DOHH2 (cell line): ENCODE measurements at regions not wholly inside any gene's neighbourhood (a gene's known extent, or its start where the extent isn't known, plus 50 kb on each side); places are given as distances from the start of the nearest gene placed in this dataset.
"Not testable (repeated sequence)": the region's sequence is repeated elsewhere in the genome, so short reads cannot be mapped to it uniquely, and the experiment has no call there.

Experiments used
- H3F3A ChIP-seq: fragments of 200-600 bp; sonication (generic), shearing (Covaris generic); 2 replicates; pipeline ENCODE4 v1.6.0; 2016; ENCODE audit warnings: antibody characterized with exemption, mild to moderate bottlenecking; ENCODE audit not compliant: control insufficient read depth, insufficient read depth
- H3K27ac ChIP-seq: fragments of 200-600 bp; sonication (generic); 2 replicates; pipeline ENCODE4 v1.5.1; 2014; ENCODE audit warnings: low read depth, mild to moderate bottlenecking, low read length, moderate library complexity
- H3K27me3 ChIP-seq: fragments of 200-600 bp; sonication (generic); 2 replicates; pipeline ENCODE4 v1.6.1; 2014; ENCODE audit warnings: mild to moderate bottlenecking, low read length, mixed read lengths; ENCODE audit not compliant: control insufficient read depth
- H3K36me3 ChIP-seq: fragments of 200-600 bp; sonication (generic); 2 replicates; pipeline ENCODE4 v1.6.1; 2014; ENCODE audit warnings: mild to moderate bottlenecking, low read length, moderate library complexity, mixed read lengths; ENCODE audit not compliant: control insufficient read depth
- H3K4me1 ChIP-seq: fragments of 200-600 bp; sonication (generic); 2 replicates; pipeline ENCODE4 v1.6.1; 2014; ENCODE audit warnings: mild to moderate bottlenecking, low read length, mixed read lengths; ENCODE audit not compliant: control insufficient read depth
- H3K4me2 ChIP-seq: fragments of 200-600 bp; sonication (generic); 2 replicates; pipeline ENCODE4 v1.6.0; 2014; ENCODE audit warnings: mild to moderate bottlenecking, low read length, moderate library complexity
- H3K4me3 ChIP-seq: fragments of 200-600 bp; sonication (generic); 2 replicates; pipeline ENCODE4 v1.5.1; 2014; ENCODE audit warnings: mild to moderate bottlenecking, low read length, mixed read lengths
- H3K79me2 ChIP-seq: fragments of 200-600 bp; sonication (generic); 2 replicates; pipeline ENCODE4 v1.6.1; 2014; ENCODE audit warnings: mild to moderate bottlenecking, low read length, mixed read lengths; ENCODE audit not compliant: control insufficient read depth
- H3K9me2 ChIP-seq: fragments of 200-600 bp; sonication (generic); replicated peaks from 2 replicates; pipeline ENCODE4 v1.6.1; 2014; ENCODE audit warnings: mild to moderate bottlenecking, low read length, mixed read lengths; ENCODE audit not compliant: control insufficient read depth
- H3K9me3 ChIP-seq: fragments of 200-600 bp; sonication (generic); 2 replicates; pipeline ENCODE4 v1.6.1; 2014; ENCODE audit warnings: antibody characterized with exemption, low read length, mixed read lengths; ENCODE audit not compliant: control insufficient read depth, insufficient read depth
- H4K20me1 ChIP-seq: fragments of 200-600 bp; sonication (generic); 2 replicates; pipeline ENCODE4 v1.6.0; 2014; ENCODE audit warnings: low read depth, mild to moderate bottlenecking, antibody characterized with exemption, low read length, moderate library complexity; ENCODE audit not compliant: control insufficient read depth, insufficient read depth
- EZH2phosphoT487 ChIP-seq: fragments of 200-600 bp; sonication (generic); IDR thresholded peaks from 2 replicates; pipeline ENCODE4 v1.6.1; 2017; ENCODE audit warnings: borderline replicate concordance, mild to moderate bottlenecking, antibody characterized with exemption, low read length, moderate library complexity, mixed read lengths
- TF ChIP-seq, protein P1 (sequence below): fragments of 200-600 bp; sonication (generic); IDR thresholded peaks from one replicate; pipeline ENCODE4 v1.5.1; 2014; ENCODE audit warnings: antibody characterized with exemption, mild to moderate bottlenecking, low read depth, low read length; ENCODE audit not compliant: poor library complexity, severe bottlenecking

GRCh38 chr6:100300221-100300736 lies 164.4 kb downstream of the SIM1 start:
- Histone ChIP-seq H3K9me3 (no peaks in the 10 kb centered on the region), H3F3A (no peaks in the 10 kb centered on the region), H3K79me2 (no peaks in the 10 kb centered on the region), H3K27ac (no peak overlapping the region), H3K36me3 (no peaks in the 10 kb centered on the region), H3K27me3 (no peaks in the 10 kb centered on the region), H3K4me2 (no peak overlapping the region), H3K4me3 (no peak overlapping the region), H3K4me1 (no peaks in the 10 kb centered on the region), H3K9me2 (no peaks in the 10 kb centered on the region), H4K20me1 (no peaks in the 10 kb centered on the region)
- TF ChIP-seq, protein P1, sequence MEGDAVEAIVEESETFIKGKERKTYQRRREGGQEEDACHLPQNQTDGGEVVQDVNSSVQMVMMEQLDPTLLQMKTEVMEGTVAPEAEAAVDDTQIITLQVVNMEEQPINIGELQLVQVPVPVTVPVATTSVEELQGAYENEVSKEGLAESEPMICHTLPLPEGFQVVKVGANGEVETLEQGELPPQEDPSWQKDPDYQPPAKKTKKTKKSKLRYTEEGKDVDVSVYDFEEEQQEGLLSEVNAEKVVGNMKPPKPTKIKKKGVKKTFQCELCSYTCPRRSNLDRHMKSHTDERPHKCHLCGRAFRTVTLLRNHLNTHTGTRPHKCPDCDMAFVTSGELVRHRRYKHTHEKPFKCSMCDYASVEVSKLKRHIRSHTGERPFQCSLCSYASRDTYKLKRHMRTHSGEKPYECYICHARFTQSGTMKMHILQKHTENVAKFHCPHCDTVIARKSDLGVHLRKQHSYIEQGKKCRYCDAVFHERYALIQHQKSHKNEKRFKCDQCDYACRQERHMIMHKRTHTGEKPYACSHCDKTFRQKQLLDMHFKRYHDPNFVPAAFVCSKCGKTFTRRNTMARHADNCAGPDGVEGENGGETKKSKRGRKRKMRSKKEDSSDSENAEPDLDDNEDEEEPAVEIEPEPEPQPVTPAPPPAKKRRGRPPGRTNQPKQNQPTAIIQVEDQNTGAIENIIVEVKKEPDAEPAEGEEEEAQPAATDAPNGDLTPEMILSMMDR = no peak
- no peak for TF ChIP-seq EZH2phosphoT487

- no peak overlapping the region for H3K4me3 ChIP-seq
- no peaks in the 10 kb centered on the region for H3K4me1 ChIP-seq
- no peaks in the 10 kb centered on the region for H3K79me2 ChIP-seq
- H3F3A ChIP-seq = no peaks in the 10 kb centered on the region
- no peak overlapping the region for H3K27ac ChIP-seq
- H3K27me3 ChIP-seq = no peaks in the 10 kb centered on the region
- no peaks in the 10 kb centered on the region for H4K20me1 ChIP-seq
- TF ChIP-seq EZH2phosphoT487 = no peak
- TF ChIP-seq, protein P1 = no peak
- H3K9me2 ChIP-seq = no peaks in the 10 kb centered on the region
- no peaks in the 10 kb centered on the region for H3K36me3 ChIP-seq
- H3K9me3 ChIP-seq = no peaks in the 10 kb centered on the region
- H3K4me2 ChIP-seq = no peak overlapping the region
Measured at GRCh38 chr6:100296810-100297544, 167.7 kb downstream of the SIM1 start.

DNA sequence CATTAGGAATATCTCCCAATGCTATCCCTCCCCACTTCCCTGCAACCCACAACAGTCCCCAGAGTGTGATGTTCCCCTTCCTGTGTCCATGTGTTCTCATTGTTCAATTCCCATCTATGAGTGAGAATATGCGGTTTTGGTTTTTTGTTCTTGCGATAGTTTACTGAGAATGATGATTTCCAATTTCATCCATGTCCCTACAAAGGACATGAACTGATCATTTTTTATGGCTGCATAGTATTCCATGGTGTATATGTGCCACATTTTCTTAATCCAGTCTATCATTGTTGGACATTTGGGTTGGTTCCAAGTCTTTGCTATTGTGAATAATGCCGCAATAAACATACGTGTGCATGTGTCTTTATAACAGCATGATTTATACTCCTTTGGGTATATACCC lies 169.5 kb downstream of the SIM1 start:
- H3K79me2 ChIP-seq, H3K9me3 ChIP-seq, H4K20me1 ChIP-seq, H3K27ac ChIP-seq, H3F3A ChIP-seq, H3K4me1 ChIP-seq, H3K27me3 ChIP-seq, H3K4me3 ChIP-seq, H3K36me3 ChIP-seq, H3K4me2 ChIP-seq, H3K9me2 ChIP-seq: not testable (repeated sequence)

DNA sequence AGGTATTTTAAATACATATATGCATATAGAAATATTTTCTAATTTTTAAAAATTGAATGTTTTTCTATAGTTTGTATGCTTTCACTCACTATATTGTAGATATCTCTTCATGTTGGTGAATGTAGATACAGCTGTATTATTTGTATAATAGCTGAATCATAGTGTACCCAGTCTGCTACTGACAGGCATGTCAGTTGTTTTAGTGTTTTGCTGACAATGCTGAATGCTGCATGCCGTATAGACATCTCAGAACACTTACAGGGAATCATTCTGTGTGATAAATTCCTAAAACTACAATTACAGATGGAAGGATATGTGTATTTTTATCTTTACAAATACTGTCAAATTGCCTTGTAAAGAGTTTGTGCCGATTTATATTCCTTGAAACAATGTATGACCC lies 175.4 kb downstream of the SIM1 start:
- Histone ChIP-seq H3K27ac (no peak overlapping the region), H3K9me2 (no peaks in the 10 kb centered on the region), H4K20me1 (no peaks in the 10 kb centered on the region), H3K4me1 (no peaks in the 10 kb centered on the region), H3K27me3 (no peaks in the 10 kb centered on the region), H3K36me3 (no peaks in the 10 kb centered on the region), H3K9me3 (no peaks in the 10 kb centered on the region), H3K4me2 (no peak overlapping the region), H3F3A (no peaks in the 10 kb centered on the region), H3K79me2 (no peaks in the 10 kb centered on the region), H3K4me3 (no peak overlapping the region)
- no peak for TF ChIP-seq EZH2phosphoT487
- TF ChIP-seq, protein P1 = no peak
